Mesenchymal stem cell (in vitro differentiated cells and primary cell): ENCODE measurements at regions not wholly inside any gene's neighbourhood (a gene's known extent, or its start where the extent isn't known, plus 50 kb on each side); places are given as distances from the start of the nearest gene placed in this dataset.

Experiments used
- DNase-seq: peaks from one replicate; pipeline ENCODE4 v3.0.0-alpha.2; 2013
- H2AFZ ChIP-seq: one replicate; pipeline ENCODE4 v1.6.1; 2013; ENCODE audit warnings: low read depth, mild to moderate bottlenecking, control low read depth, inconsistent platforms, low read length, moderate library complexity
- H2AK5ac ChIP-seq: 2 replicates; pipeline ENCODE4 v1.6.1; 2013; ENCODE audit warnings: low read length, moderate library complexity, mild to moderate bottlenecking, inconsistent platforms; ENCODE audit not compliant: severe bottlenecking
- H2BK120ac ChIP-seq: one replicate; pipeline ENCODE4 v1.6.1; 2013; ENCODE audit warnings: low read depth, mild to moderate bottlenecking, inconsistent platforms, low read length, moderate library complexity
- H2BK12ac ChIP-seq, 2 experiments: one replicate each; pipeline ENCODE4 v1.6.1; 2013; ENCODE audit warnings: inconsistent platforms in 2 of 2, low read length in 2 of 2, mild to moderate bottlenecking in 2 of 2, moderate library complexity in 2 of 2, control low read depth in 1 of 2
- H2BK15ac ChIP-seq: one replicate; pipeline ENCODE4 v1.6.1; 2013; ENCODE audit warnings: mild to moderate bottlenecking, low read depth, inconsistent platforms; ENCODE audit not compliant: poor library complexity, severe bottlenecking
- H2BK5ac ChIP-seq: 2 replicates; pipeline ENCODE4 v1.6.1; 2013; ENCODE audit warnings: low read depth, mild to moderate bottlenecking, low read length, control low read depth, inconsistent platforms; ENCODE audit not compliant: poor library complexity, severe bottlenecking
- H3K14ac ChIP-seq, 2 experiments: one replicate each; pipeline ENCODE4 v1.6.1; 2013; ENCODE audit warnings: inconsistent platforms in 2 of 2, low read length in 2 of 2, control low read depth in 1 of 2, mild to moderate bottlenecking in 1 of 2, moderate library complexity in 1 of 2
- H3K18ac ChIP-seq, 2 experiments: one replicate each; pipeline ENCODE4 v1.6.1; 2013; ENCODE audit warnings: inconsistent platforms in 2 of 2, low read length in 2 of 2, control low read depth in 1 of 2, low read depth in 1 of 2, mild to moderate bottlenecking in 1 of 2
- H3K23ac ChIP-seq, 2 experiments: one replicate each; pipeline ENCODE4 v1.6.1; 2013; ENCODE audit warnings: inconsistent platforms in 2 of 2, low read length in 2 of 2, mild to moderate bottlenecking in 2 of 2, moderate library complexity in 2 of 2, control low read depth in 1 of 2
- H3K27ac ChIP-seq: 2 replicates; pipeline ENCODE4 v1.5.1; 2013; ENCODE audit warnings: mild to moderate bottlenecking, moderate library complexity, low read length, control low read depth, inconsistent platforms; ENCODE audit not compliant: poor library complexity, severe bottlenecking
- H3K27me3 ChIP-seq, 2 experiments: 2 replicates each; pipeline versions ENCODE4 v1.6.1 to v1.7.0; 2013; ENCODE audit warnings: low read length in 2 of 2, mild to moderate bottlenecking in 2 of 2, moderate library complexity in 2 of 2, control low read depth in 1 of 2, inconsistent platforms in 1 of 2; ENCODE audit not compliant: control insufficient read depth in 1 of 2, insufficient read depth in 1 of 2
- H3K36me3 ChIP-seq, 2 experiments: 2 replicates each; pipeline versions ENCODE4 v1.6.1 to v1.7.0; 2013; ENCODE audit warnings: low read length in 2 of 2, control low read depth in 1 of 2, inconsistent platforms in 1 of 2, low read depth in 1 of 2, mild to moderate bottlenecking in 1 of 2; ENCODE audit not compliant: insufficient read depth in 2 of 2, control insufficient read depth in 1 of 2
- H3K4ac ChIP-seq, 2 experiments: one replicate each; pipeline ENCODE4 v1.6.1; 2013; ENCODE audit warnings: inconsistent platforms in 2 of 2, low read length in 2 of 2, mild to moderate bottlenecking in 2 of 2, moderate library complexity in 2 of 2, control low read depth in 1 of 2, low read depth in 1 of 2
- H3K4me1 ChIP-seq: 2 replicates; pipeline ENCODE4 v1.6.1; 2013; ENCODE audit warnings: low read depth, low read length, control low read depth; ENCODE audit not compliant: control insufficient read depth, insufficient read depth
- H3K4me2 ChIP-seq: 2 replicates; pipeline ENCODE4 v1.6.1; 2013; ENCODE audit warnings: low read length, mild to moderate bottlenecking, inconsistent platforms; ENCODE audit not compliant: poor library complexity, severe bottlenecking
- H3K4me3 ChIP-seq, 2 experiments: 2 replicates each; pipeline versions ENCODE4 v1.5.1 to v1.7.0; 2013; ENCODE audit warnings: low read length in 2 of 2, mild to moderate bottlenecking in 2 of 2, control low read depth in 1 of 2, low read depth in 1 of 2; ENCODE audit not compliant: insufficient read depth in 1 of 2
- H3K79me1 ChIP-seq: replicated peaks from 2 replicates; pipeline ENCODE4 v1.6.1; 2013; ENCODE audit warnings: mild to moderate bottlenecking, control low read depth, low read length, inconsistent platforms; ENCODE audit not compliant: poor library complexity, severe bottlenecking
- H3K9ac ChIP-seq: 2 replicates; pipeline ENCODE4 v1.7.0; 2013; ENCODE audit warnings: mild to moderate bottlenecking, low read length, moderate library complexity
- H3K9me3 ChIP-seq: 2 replicates; pipeline ENCODE4 v1.7.0; 2013; ENCODE audit warnings: mild to moderate bottlenecking, low read length; ENCODE audit not compliant: control insufficient read depth
- H4K8ac ChIP-seq: one replicate; pipeline ENCODE4 v1.6.1; 2013; ENCODE audit warnings: inconsistent platforms, mild to moderate bottlenecking, low read length, moderate library complexity
- H4K91ac ChIP-seq: one replicate; pipeline ENCODE4 v1.6.1; 2013; ENCODE audit warnings: mild to moderate bottlenecking, low read length, inconsistent platforms
- WGBS: methylation state at CpG from one replicate; pipeline ENCODE4 v1.1.7; 2013; ENCODE audit warnings: mixed read lengths; 5-methylcytosine and 5-hydroxymethylcytosine counted together

- Histone ChIP-seq H3K4ac (no peak overlapping the region), H3K79me1 (no peaks in the 10 kb centered on the region), H3K23ac (no peak overlapping the region), H2BK5ac (no peak overlapping the region), H3K4me3 (no peak overlapping the region), H3K4me2 (no peak overlapping the region), H2BK12ac (no peak overlapping the region), H3K9me3 (peaks cover 4% of the 10 kb centered on the region), H3K4me1 (no peaks in the 10 kb centered on the region), H2BK15ac (no peak overlapping the region), H3K9ac (no peak overlapping the region), H4K8ac (no peak overlapping the region), H2AK5ac (no peak overlapping the region), H4K91ac (no peak overlapping the region), H3K27ac (no peak overlapping the region), H2BK120ac (no peak overlapping the region), H3K18ac (no peak overlapping the region), H3K27me3 (no peaks in the 10 kb centered on the region), H3K36me3 (no peaks in the 10 kb centered on the region), H2AFZ (no peak overlapping the region), H3K14ac (no peak overlapping the region)
- whole genome bisulfite sequencing: 92% methylated on average over 2 of the region's 5 CpGs
- no peak for DNase-seq
Measured at GRCh38 chr14:97377550-97377949, 580.4 kb downstream of the VRK1 start.

- no peaks in the 10 kb centered on the region for H3K27me3 ChIP-seq
- H3K23ac ChIP-seq: no peak overlapping the region
- no peaks in the 10 kb centered on the region for H3K4me1 ChIP-seq
- H3K14ac ChIP-seq: no peak overlapping the region
- no peak for DNase-seq
- no peak overlapping the region for H3K4me2 ChIP-seq
- no peak overlapping the region for H2BK12ac ChIP-seq
- no peak overlapping the region for H3K4ac ChIP-seq
- no peak overlapping the region for H3K27ac ChIP-seq
- H4K91ac ChIP-seq: no peak overlapping the region
- H2AFZ ChIP-seq: no peak overlapping the region
- no peak overlapping the region for H2AK5ac ChIP-seq
- no peak overlapping the region for H2BK120ac ChIP-seq
- H3K18ac ChIP-seq: no peak overlapping the region
- H2BK5ac ChIP-seq: no peak overlapping the region
- H2BK15ac ChIP-seq: no peak overlapping the region
- no peak overlapping the region for H3K4me3 ChIP-seq
- no peak overlapping the region for H3K9ac ChIP-seq
- H3K9me3 ChIP-seq: peaks cover 4% of the 10 kb centered on the region
- no peaks in the 10 kb centered on the region for H3K79me1 ChIP-seq
- H4K8ac ChIP-seq: no peak overlapping the region
- WGBS: 46% methylated on average over 7 of the region's 7 CpGs
- no peaks in the 10 kb centered on the region for H3K36me3 ChIP-seq
Measured at GRCh38 chr14:97379091-97379531, 581.9 kb downstream of the VRK1 start.

GRCh38 chr14:97380539-97380941, 583.4 kb downstream of the VRK1 start:
- H2BK120ac ChIP-seq: no peak overlapping the region
- no peak overlapping the region for H2BK15ac ChIP-seq
- no peak overlapping the region for H3K18ac ChIP-seq
- no peak overlapping the region for H2AFZ ChIP-seq
- H3K27me3 ChIP-seq: no peaks in the 10 kb centered on the region
- no peaks in the 10 kb centered on the region for H3K4me1 ChIP-seq
- no peak overlapping the region for H4K8ac ChIP-seq
- no peak for DNase-seq
- H3K4me2 ChIP-seq: no peak overlapping the region
- H3K79me1 ChIP-seq: no peaks in the 10 kb centered on the region
- no peak overlapping the region for H2BK5ac ChIP-seq
- H3K27ac ChIP-seq: no peak overlapping the region
- 77% methylated on average over 5 of the region's 7 CpGs for WGBS
- H3K23ac ChIP-seq: no peak overlapping the region
- no peak overlapping the region for H3K14ac ChIP-seq
- no peak overlapping the region for H4K91ac ChIP-seq
- H3K36me3 ChIP-seq: no peaks in the 10 kb centered on the region
- H3K4ac ChIP-seq: no peak overlapping the region
- H2AK5ac ChIP-seq: no peak overlapping the region
- peaks cover 4% of the 10 kb centered on the region for H3K9me3 ChIP-seq
- no peak overlapping the region for H2BK12ac ChIP-seq
- no peak overlapping the region for H3K9ac ChIP-seq
- H3K4me3 ChIP-seq: no peak overlapping the region

GRCh38 chr14:97381309-97381708, 584.1 kb downstream of the VRK1 start:
- no peak overlapping the region for H3K9ac ChIP-seq
- no peak overlapping the region for H3K23ac ChIP-seq
- WGBS: 17% methylated on average over 1 of the region's 1 CpG
- H3K27ac ChIP-seq: no peak overlapping the region
- H2BK5ac ChIP-seq: no peak overlapping the region
- no peak for DNase-seq
- no peaks in the 10 kb centered on the region for H3K79me1 ChIP-seq
- H3K14ac ChIP-seq: no peak overlapping the region
- no peaks in the 10 kb centered on the region for H3K36me3 ChIP-seq
- H3K4me1 ChIP-seq: no peaks in the 10 kb centered on the region
- H2BK120ac ChIP-seq: no peak overlapping the region
- H2BK15ac ChIP-seq: no peak overlapping the region
- H2AK5ac ChIP-seq: no peak overlapping the region
- H3K4me3 ChIP-seq: no peak overlapping the region
- H4K8ac ChIP-seq: no peak overlapping the region
- H3K4ac ChIP-seq: no peak overlapping the region
- H3K27me3 ChIP-seq: no peaks in the 10 kb centered on the region
- no peak overlapping the region for H4K91ac ChIP-seq
- H2BK12ac ChIP-seq: no peak overlapping the region
- H3K9me3 ChIP-seq: peaks cover 4% of the 10 kb centered on the region
- no peak overlapping the region for H2AFZ ChIP-seq
- H3K18ac ChIP-seq: no peak overlapping the region
- no peak overlapping the region for H3K4me2 ChIP-seq
